GM18858 (cell line): ENCODE measurements at regions not wholly inside any gene's neighbourhood (a gene's known extent, or its start where the extent isn't known, plus 50 kb on each side); places are given as distances from the start of the nearest gene placed in this dataset.

Source experiments
- ATAC-seq: cut with Tn5 transposase; IDR thresholded peaks from one replicate; pipeline ENCODE4 v1.9.1; 2021; ENCODE audit not compliant: unreplicated experiment

DNA sequence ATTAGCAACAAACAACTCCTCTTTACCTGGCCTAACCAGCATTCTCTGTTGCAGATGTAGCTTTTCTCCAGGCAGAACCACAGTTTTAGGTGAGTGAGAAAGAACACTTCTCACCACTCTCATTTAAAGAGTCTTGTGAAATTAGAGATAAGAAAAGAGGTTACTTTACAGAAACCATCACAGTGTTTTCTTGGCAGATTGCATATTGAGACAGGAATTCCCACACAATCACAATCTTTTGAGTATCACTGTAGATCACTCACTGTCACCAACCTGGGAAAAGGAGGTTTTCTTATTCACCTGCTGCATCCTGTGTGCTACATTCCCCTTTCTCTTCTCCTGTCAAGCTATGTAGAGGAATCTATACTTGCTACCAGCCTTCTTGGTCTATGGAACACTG is 574.6 kb downstream of the SLC4A3 start:
- ATAC-seq = no peak

DNA sequence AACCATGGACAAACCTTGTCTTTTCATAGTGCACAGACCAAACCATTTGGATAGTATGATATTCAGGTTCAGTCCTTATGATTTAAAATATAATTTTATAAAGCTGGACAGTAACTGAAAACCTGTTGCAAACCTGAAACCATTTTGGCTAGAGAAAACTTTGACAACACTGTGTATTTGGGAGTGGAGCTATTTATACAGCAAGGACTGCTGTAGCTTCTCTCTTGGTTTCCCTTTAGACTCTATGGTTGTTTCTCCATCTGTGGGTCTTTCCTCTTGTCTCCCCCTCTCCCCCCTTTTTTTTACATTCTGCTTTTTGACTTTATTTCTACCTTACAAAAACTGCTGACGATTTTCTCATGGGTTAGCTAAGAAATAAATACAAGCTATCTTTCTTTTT is 581.7 kb downstream of the SLC4A3 start:
- no peak for ATAC-seq

DNA sequence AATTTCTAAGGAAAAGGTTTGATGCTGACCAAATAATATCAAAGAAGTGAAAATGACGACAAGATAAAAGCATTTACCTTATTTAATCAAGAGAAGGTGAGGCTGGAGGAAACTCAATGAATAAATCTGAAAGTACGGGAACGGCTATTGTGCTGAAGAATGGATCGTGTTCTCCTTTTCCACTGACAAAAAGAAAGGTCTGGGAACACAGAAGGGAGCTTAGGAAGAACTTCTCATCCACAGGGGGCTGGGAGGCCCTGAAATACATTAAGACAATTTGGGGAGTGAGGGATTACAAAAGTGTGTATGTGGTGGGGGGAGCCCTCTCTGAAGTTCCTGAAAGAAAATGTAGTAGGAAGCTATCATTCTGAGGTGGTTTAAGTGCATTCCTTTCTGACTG is 582.3 kb downstream of the SLC4A3 start:
- ATAC-seq = no peak

DNA sequence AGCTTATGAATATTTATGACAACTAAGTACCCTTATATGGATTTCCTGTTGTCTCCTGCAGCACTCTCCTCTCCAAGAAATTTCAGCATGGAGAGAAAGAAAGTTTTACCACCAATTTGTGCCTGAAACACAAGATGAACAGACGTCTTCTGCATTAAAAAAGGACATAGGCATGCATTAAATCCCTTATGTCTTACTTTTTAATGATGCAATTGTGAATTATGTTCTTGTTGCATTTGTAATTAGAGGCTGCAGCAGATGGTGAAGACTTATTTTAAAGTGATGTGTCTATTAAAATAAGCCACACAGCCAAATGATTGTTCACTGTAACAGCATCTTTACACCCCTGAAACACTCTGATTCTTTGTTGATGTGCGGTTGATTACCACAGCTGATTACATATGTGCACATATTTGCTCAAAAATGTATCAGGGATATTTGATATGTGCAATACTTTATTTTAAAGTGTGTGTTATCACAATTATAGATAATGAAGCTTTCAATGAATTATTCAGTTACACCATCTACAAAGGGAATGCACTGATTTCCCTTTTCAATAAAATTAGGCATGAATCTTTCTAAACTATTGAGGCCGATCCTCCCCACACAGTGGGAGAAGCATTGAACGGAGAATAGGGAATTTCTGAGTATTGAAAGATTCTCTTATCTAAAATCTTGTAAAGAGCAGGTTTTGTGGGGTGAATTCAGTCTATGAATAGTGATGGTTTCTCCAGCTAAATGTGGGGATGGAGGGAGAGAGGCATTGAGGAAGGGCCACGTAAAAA is 585.1 kb downstream of the SLC4A3 start:
- no peak for ATAC-seq

DNA sequence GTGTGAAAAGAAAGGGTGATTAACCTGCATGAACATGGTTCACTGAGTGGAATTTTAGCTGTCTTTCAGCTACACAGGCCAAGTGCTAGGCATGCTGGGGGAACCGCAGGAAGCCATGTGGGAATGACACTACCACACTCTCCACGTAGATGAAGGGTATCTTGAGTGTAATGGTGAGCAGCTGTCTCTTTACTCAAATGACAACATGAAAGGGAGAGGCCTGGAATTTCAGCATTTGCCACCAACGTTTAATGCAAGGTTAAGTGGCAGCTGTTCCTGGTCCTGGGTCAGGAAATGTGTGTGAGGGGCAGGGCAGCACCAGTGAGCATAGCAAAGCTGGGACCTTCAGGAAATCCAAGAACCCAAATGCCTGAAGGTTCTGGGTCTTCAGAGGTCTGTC is 588.4 kb downstream of the SLC4A3 start:
- ATAC-seq = no peak

DNA sequence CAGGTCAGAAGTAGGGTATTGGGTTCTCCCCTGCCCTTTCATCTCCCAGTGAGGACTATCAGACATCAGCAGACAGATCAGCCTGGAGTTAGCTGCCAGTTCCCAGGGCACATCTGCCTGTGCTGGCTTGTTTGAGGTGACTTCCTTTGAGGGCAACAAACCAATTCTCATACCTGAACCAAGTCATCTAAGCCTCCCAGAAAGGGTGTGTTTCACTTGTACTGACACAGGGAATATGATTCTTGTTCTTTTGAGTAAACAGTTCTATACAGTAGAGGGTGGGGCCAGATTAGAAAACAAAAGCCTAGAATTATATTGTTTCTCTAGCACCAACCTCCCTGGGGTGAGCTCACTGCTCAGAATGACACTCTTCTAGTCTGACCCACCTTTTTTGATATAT is 591.9 kb downstream of the SLC4A3 start:
- no peak for ATAC-seq

DNA sequence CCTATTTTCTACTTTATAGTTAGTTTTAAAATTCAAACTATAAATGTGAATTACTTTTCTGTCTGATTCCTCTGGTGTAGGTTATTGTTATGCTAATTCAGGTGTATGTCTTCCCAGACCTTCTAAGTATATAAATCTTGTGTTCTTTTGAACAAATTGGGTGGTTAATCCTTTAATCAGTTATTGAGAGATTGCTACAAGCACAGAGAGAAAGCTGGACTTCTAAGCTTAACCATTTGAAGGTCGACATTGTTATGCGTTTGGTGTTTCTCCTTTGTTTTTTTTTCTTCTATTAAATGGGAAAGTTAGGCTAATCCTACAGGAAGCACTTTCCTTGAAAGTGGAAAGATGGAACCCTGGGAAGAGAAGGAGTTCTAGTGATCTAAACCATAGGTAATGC is 592.6 kb downstream of the SLC4A3 start:
- no peak for ATAC-seq

DNA sequence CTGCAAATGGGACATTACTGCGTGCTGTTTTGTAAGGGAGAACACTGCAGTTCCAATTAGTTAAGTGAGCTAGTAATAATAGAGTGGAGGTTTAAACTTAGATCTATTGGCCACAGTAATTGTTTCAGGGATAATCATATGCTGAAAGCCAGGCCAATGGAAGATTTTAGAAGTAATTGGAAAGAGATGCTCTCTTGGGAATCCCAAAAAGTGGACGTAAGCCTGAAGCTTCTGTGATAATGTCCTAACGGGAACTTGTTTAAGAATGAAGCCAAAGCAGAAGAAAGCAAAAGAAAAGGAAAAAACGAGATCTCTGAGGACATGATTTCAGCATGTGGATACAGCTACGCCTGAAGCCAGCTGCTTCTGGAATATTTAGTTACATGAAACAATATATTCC is 594.6 kb downstream of the SLC4A3 start:
- no peak for ATAC-seq

DNA sequence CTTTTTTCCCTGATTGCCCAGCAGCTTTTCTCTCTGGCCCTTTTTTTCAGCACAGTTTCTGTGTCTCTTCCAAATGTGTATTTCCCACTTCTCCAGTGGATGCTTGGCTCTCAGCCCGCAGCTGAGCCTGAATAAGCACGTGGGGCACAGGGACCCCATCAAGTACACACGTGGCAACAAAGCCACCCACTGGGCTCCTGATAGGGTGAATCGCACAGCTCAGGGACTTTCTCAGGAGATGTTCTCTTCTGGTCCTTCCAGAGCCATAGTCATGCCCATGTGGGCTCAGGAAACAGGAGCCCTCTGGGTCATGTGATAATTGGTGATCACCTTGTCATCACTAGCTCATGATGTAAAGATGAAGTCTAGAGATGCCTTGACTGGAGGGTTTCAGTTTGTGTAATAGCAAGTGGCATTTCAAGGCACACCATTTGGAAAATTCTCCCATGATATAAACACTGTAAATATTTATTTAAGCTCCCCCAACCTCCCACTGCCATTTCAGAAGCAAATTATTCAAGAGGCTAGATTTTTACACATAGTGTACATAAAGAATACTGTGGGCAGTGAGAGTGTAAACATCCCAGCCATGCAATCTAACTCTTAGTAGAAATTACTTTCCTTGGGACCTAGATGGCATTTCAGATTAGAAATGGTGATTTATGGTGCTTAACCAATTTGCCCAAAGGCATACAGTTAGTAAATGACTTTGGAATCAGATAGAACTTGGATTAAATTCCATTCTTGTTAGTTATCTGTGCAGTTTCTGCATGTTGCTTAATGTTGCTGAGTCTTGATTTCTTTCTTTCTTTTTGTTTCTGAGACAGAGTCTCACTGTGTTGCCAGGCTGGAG is 597.5 kb downstream of the SLC4A3 start:
- no peak for ATAC-seq

DNA sequence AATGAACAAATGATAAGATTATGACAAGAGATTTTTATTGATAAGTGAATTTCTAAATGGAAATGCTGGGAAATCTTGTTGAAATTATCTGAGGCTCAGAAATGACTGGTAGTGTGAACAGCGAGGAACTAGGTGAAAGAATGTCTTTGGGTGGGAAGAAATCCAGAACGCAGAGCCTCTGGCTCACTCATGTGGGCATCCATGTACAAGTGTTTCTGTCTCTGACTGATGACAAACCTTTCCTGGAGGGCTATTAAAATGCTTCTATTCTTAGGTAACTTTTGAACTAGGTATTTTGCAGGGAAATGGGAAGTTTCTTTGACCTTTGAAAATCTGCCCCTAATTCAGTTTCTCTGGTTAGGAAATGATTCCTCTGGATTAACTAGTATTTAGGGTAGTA is 598.6 kb downstream of the SLC4A3 start:
- no peak for ATAC-seq

DNA sequence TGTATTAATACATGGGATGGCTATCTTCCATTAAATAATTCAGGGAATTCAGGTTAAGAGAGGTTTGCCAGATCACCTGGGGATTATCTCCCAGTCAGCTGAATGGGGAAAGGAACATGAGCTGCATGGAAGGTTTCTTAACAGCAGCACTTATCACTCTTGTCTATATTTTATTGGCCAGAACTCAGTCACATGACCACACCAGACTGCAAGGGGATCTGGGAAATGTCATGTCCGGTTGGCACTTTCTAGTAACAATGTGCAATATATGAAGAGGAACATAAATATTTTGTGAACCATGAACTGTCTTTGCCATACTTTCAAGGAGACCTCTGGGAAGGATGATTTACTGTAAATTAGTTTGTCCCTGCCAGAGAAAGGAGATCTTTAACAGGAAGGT is 599.1 kb downstream of the SLC4A3 start:
- ATAC-seq = no peak

DNA sequence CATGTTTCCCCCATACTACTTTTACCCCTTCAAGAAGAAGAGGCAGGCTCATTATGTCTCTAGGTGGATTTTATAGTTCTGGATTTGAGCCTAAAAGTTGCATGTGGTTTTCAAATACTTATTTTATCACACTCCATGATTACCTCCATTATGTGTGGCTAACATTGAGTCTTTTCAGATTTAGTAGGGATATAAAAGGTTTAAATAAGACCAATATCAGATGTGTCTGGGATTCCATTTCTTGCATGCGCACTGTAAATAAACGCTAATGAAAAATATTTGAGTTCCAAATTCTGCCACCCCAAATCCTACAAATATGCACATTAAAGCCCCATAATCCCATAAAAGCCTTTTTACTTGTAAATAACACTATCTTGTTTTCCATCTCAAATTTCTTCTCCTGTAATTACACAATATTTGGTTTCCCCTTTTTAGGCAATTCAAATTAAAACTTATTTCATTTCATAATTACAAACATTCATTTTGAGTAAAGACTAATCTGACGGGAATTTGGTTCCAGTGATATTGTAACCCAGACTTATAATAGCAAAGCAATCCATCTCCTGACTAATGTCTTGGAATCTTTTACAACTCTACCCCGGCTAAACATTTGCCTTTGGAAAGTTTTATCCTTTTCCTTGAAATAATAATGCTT is 600.0 kb downstream of the SLC4A3 start:
- no peak for ATAC-seq

DNA sequence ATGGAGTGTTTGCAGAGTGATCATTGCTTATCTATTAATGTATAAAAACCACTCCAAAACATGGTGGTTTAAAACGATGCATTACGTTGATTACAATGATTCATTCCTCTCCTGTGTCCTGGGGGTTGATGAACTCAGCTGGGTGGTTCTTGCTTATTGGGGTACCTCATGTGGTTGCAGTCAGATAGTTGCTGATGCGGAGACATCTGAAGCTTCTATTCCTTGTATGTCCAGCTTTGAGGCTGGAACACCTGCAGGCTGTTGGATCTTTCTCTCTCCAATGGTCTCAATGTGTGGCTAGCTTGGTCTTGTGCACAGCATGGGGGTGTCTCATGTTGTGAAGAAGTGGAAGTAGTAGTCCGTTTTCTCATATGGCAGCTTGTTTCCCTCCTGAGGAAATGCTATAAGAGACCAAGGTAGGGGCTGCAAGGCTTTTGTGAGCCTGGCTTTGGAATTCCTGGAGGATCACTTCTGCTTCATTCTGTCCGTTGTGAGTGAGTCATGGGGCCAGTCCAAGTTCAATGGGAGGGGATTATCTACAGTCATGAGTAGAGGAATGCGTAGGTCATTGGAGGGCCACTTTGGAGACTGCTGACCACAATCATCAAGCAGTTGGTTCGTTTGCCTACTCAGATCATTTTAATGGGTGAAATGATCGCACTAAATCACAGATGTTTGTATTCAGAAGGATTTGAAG is 601.0 kb downstream of the SLC4A3 start:
- no peak for ATAC-seq

DNA sequence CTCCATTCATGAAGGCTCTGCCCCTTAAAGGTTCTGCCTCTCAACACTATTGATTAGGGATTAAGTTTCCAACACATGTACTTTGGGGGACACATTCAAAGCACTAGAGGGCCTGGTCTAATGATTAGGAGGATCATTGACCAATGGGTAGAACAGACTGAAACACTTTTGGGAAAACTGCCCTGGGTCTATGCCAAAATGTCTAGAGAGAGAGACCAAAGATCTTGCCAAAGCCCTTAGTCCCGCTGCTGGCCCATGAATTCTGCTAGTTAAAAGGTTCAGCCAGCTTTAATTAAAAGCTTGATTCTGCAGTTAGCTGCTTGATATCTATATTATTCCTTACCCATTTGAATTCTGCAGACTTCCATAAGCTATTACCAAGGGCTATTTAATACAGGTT is 613.2 kb downstream of the SLC4A3 start:
- no peak for ATAC-seq

DNA sequence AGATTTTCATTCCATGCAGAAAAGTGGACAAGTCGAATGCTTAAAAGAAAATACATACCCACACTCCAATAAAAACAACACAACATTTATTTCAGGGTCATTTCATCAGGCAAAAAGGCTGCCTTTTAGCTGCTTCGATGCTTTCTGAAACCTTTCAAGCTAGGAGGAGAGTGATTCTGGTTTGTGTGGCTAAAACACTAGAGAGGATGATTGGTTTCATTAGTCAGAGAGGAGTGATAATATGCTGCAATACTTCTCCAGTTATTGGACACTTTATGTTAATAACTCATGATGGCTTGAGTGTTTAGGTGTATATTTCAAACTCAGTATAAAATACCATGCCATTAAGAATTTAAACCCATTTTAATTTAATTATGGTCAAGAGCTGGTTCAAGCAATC is 614.0 kb downstream of the SLC4A3 start:
- no peak for ATAC-seq

DNA sequence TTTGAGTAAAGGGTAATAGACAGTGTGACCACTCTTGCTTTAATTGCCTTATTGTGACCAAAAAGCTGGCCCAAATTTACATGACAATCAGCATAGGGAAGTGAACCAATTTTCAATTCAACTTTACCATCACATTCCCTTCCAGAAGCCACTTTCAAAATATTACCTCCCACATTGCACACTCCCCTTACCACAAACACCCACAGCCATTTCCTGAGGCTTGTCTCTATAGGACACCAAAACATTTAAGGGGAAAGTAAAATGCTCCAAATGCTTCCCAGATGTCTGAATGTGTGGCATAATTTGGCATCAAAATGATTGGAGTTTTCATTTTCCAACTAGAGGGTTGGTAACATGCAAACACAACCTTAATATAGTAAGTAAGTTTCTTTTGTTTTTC is 616.1 kb downstream of the SLC4A3 start:
- ATAC-seq = no peak

DNA sequence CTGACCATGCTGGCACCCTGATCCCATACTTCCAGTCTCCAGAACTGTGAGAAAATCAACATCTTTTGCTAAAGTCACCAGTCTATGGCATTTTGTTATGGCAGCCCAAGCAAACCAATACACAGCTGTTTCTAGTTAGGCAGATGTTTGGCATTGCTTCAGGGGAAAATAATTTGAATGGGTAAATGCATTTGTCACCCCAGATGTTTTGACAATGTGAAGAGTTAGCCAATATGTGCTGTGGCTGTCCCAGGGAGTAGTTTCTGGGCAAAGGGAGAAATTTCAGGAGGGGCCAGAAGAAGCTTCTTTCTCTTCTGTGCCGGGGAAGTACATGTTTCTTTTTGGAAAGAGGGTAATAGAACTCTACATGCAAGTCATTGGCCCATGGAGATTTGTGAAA is 619.0 kb downstream of the SLC4A3 start:
- ATAC-seq = no peak

DNA sequence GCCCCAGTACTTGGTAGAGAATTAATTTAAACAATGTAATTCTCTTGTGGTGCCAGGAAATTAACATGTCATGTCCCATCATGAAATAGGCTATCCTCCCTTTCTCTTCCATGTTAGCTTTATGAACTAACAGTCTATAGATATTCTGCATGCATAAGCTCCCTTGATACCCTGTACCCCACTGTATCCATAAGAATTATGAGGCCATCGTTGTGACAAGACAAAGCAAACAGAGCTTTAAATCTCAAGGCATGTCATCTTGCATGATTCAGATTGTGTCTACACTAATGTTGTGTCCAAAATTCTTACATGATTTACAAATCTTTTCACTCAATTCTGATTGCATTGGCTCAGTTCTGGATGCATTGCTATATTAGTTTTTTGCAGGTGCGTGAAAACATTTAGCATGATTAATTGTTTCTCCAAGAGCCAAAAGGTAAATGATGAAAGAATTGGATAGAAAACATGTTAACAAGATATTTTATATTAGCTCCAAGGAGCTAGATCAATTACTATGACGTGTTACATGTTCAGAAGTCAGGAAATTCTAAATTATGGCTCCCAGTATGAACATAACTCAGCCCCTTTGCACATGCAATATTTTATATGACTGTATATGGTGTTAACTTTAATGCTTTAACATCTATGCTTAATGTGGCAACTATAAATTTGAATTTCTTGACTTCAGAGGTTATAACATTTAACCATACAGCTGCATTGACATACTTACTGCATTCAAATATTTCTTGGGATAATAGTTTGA is 620.3 kb downstream of the SLC4A3 start:
- ATAC-seq = no peak

DNA sequence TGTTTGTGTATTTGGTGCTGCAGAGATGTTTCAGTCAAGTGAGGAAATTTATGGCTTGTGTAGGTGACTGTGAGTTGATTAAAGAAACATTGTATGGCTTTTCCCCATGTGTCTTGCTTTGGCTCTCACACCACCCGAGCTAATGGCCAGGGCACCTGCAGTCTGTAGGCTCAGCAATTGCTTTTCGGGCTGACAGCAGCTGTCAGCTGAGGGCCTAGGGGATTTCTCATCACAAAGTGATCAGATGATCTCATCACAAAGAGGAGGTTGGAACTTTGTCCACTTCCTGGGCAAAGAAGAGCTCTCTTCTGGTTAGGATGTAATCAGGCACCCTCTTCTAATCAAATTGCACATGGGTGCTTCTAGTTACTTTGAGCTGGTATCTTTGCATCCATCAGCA is 632.2 kb downstream of the SLC4A3 start:
- ATAC-seq = no peak

DNA sequence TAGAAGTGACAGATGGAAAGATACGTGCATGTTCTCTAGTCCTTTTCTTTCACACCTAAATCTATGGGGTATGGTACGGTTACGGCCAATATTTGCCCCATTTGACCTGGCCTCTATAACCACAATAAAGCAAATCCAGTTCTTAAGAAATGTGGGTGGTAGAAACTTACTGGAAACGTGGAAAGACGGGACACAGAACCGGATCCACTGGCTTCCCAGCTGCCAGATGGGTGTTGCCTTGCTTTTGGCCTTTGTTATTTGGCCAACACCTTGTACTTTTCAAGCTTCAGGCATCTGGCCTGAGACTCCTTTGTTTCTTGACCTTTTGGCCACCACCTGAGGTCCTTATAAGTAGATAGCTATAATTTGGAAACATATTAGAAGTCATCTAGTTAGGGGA is 635.9 kb downstream of the SLC4A3 start:
- ATAC-seq = no peak

DNA sequence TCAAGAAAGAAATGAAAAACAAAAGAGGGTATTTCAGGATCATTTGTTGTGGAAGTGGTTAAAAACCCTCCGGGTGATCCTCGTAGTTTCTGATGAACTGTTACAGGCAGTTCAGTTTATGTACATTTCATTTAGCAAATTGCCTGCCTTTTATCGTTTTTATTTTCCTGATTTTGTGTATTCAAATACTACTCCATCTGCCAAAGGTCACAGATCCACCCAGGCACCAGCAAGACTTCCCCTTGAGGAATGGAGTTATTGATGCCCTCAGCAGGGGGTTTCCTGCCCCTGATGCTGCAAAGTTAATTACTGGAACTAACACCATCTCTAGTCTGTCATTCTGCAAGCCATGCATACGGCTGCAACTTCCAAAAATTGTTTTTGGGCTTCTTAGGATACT is 641.9 kb downstream of the SLC4A3 start:
- ATAC-seq = no peak
